RWPE2 (cell line): ENCODE measurements at regions not wholly inside any gene's neighbourhood (a gene's known extent, or its start where the extent isn't known, plus 50 kb on each side); places are given as distances from the start of the nearest gene placed in this dataset.

Experiments
- ATAC-seq: fragments of 200-7000 bp; cut with Tn5 transposase; 3 replicates; pipeline ENCODE4 v1.9.1; 2021; ENCODE audit warnings: low read depth
- DNase-seq: peaks from one replicate; pipeline ENCODE4 v3.0.0-alpha.2; 2020; ENCODE audit warnings: low spot score
- H3K27ac ChIP-seq: fragments of 450-650 bp; 2 replicates; pipeline ENCODE4 v1.5.1; 2017; ENCODE audit warnings: mild to moderate bottlenecking; ENCODE audit not compliant: poor library complexity, severe bottlenecking
- H3K27me3 ChIP-seq: fragments of 250-450 bp; sonication (Bioruptor Pico); 2 replicates; pipeline ENCODE4 v1.5.1; 2021; ENCODE audit warnings: mild to moderate bottlenecking, moderate library complexity; ENCODE audit not compliant: insufficient read depth, poor library complexity, severe bottlenecking
- H3K36me3 ChIP-seq: fragments of 250-450 bp; sonication (Bioruptor Pico); 2 replicates; pipeline ENCODE4 v1.5.1; 2020; ENCODE audit warnings: low read depth, mild to moderate bottlenecking, moderate library complexity
- H3K4me1 ChIP-seq: fragments of 250-450 bp; sonication (Bioruptor Pico); 2 replicates; pipeline ENCODE4 v1.5.1; 2021; ENCODE audit warnings: mild to moderate bottlenecking, moderate library complexity; ENCODE audit not compliant: insufficient read depth, poor library complexity, severe bottlenecking
- H3K4me3 ChIP-seq: fragments of 250-450 bp; sonication (Bioruptor Pico); 2 replicates; pipeline ENCODE4 v1.5.1; 2021; ENCODE audit warnings: mild to moderate bottlenecking, moderate library complexity; ENCODE audit not compliant: severe bottlenecking
- H3K9me3 ChIP-seq: fragments of 250-450 bp; sonication (Bioruptor Pico); 2 replicates; pipeline ENCODE4 v1.5.1; 2021; ENCODE audit warnings: mild to moderate bottlenecking, moderate library complexity; ENCODE audit not compliant: severe bottlenecking
- TF ChIP-seq, protein P1 (sequence below): fragments of 450-650 bp; IDR thresholded peaks from one replicate; pipeline ENCODE4 v1.5.1; 2017; ENCODE audit warnings: mild to moderate bottlenecking, moderate library complexity; ENCODE audit not compliant: poor library complexity, severe bottlenecking

DNA sequence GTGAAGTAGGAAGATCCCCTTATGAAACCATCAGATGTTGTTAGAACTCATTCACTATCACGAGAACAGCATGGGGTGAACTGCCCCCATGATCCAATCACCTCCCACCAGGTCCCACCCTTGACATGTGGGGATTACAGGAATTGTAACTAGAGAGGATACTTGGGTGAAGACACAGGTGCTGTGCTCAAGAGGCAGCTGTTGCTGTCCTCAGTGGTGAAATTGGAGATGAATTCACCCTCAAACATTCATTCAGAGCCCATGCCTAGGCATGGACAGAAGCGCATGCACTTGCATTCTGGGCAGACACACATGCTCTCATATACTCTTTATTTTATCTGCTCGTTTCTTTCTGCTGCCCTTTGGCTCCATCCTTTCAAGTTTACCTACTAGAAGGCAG is 385.0 kb downstream of the INSC start:
- Histone ChIP-seq H3K4me3 (no peak overlapping the region), H3K4me1 (no peaks in the 10 kb centered on the region), H3K27me3 (no peaks in the 10 kb centered on the region), H3K27ac (no peak overlapping the region), H3K36me3 (no peaks in the 10 kb centered on the region), H3K9me3 (no peaks in the 10 kb centered on the region)
- DNase-seq: no peak
- no peak for ATAC-seq
- TF ChIP-seq, protein P1, sequence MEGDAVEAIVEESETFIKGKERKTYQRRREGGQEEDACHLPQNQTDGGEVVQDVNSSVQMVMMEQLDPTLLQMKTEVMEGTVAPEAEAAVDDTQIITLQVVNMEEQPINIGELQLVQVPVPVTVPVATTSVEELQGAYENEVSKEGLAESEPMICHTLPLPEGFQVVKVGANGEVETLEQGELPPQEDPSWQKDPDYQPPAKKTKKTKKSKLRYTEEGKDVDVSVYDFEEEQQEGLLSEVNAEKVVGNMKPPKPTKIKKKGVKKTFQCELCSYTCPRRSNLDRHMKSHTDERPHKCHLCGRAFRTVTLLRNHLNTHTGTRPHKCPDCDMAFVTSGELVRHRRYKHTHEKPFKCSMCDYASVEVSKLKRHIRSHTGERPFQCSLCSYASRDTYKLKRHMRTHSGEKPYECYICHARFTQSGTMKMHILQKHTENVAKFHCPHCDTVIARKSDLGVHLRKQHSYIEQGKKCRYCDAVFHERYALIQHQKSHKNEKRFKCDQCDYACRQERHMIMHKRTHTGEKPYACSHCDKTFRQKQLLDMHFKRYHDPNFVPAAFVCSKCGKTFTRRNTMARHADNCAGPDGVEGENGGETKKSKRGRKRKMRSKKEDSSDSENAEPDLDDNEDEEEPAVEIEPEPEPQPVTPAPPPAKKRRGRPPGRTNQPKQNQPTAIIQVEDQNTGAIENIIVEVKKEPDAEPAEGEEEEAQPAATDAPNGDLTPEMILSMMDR: no peak

DNA sequence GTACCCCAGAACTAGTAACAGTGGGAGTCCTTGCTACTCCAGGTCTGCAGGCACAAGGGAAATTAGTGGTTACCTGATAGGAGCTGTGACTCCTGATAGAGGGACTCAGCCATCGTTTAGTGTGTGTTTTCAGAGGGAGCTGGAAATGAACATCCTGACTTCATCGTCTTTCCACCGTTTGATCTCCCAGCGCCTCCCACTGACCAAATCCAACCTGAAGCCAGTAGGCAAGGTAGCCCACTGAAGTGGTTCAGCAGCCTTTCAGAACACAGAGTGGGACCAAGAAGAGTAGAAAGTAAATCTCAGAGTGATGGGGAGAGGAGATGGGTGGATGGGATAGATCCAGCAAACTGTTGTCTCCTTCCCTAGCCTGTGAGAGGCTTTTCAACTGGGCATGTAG is 385.9 kb downstream of the INSC start:
- Histone ChIP-seq H3K27me3 (no peaks in the 10 kb centered on the region), H3K4me3 (no peak overlapping the region), H3K9me3 (no peaks in the 10 kb centered on the region), H3K4me1 (no peaks in the 10 kb centered on the region), H3K27ac (no peak overlapping the region), H3K36me3 (no peaks in the 10 kb centered on the region)
- ATAC-seq (no peak), DNase-seq (no peak)
- TF ChIP-seq, protein P1: no peak

DNA sequence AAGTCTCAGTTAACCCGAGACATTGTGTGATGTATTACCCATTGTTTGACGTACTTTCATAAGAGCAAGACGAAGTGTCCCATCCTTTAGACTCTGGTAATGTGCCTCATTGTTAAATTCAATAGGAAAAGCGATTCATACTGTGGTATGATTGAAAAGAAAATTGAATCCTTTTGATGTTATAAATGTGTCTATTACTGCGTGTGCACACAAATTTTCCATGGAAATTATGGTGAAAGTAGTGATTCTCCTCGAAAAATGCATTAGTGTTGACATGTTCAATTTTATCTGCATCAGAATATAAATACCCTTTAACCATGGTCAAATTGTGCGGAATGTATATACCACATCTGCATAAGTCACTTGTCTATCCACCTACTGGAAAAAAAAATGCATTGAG is 386.8 kb downstream of the INSC start:
- no peaks in the 10 kb centered on the region for H3K9me3 ChIP-seq
- H3K27me3 ChIP-seq: no peaks in the 10 kb centered on the region
- H3K36me3 ChIP-seq: no peaks in the 10 kb centered on the region
- no peak overlapping the region for H3K4me3 ChIP-seq
- no peaks in the 10 kb centered on the region for H3K4me1 ChIP-seq
- DNase-seq (no peak), ATAC-seq (no peak)
- TF ChIP-seq, protein P1: no peak
- H3K27ac ChIP-seq: no peak overlapping the region

DNA sequence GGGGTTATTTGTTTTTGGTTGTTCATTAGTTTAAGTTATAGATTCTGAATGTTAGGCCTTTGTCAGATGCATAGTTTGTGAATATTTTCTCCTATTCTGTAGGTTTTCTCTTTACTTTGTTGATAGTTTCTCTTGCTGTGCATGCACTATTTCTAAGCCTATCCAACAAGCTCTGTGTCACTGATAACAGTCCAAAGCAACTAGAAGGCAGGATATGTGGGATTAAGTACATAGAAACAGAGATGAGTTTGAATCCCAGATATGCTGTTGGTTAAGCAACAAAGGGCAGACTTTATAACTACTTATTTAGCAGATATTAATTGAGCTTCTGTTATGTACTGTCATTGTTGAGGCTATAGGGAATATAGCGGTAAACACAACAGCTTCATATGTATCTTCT is 390.4 kb downstream of the INSC start:
- DNase-seq (no peak), ATAC-seq (no peak)
- no peaks in the 10 kb centered on the region for H3K9me3 ChIP-seq
- no peak overlapping the region for H3K27ac ChIP-seq
- H3K27me3 ChIP-seq: no peaks in the 10 kb centered on the region
- no peak overlapping the region for H3K4me3 ChIP-seq
- TF ChIP-seq, protein P1: no peak
- no peaks in the 10 kb centered on the region for H3K4me1 ChIP-seq
- H3K36me3 ChIP-seq: no peaks in the 10 kb centered on the region

DNA sequence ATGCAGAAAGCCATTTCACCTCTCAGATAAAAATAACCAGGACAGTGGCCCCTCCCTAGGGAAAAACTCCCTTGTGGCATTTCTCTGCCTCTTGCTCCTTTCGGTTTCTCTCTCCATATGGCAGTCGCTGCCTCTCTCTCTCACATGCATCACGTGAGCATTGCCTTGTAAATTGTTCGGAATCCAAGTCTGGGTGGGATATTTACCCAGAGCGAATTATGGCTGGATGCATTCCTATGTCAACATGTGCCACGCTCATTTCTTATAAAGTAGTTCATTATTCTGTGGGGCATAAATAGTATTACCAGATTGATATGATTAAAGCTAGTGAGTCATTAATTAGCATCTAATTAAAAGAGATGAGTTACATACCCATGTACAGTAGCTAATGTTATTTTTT is 392.9 kb downstream of the INSC start:
- H3K4me3 ChIP-seq: no peak overlapping the region
- TF ChIP-seq, protein P1: no peak
- H3K27ac ChIP-seq: no peak overlapping the region
- DNase-seq (no peak), ATAC-seq (no peak)
- no peaks in the 10 kb centered on the region for H3K9me3 ChIP-seq
- no peaks in the 10 kb centered on the region for H3K36me3 ChIP-seq
- H3K4me1 ChIP-seq: no peaks in the 10 kb centered on the region
- no peaks in the 10 kb centered on the region for H3K27me3 ChIP-seq
